Memory B cell (primary cell): ENCODE measurements at regions not wholly inside any gene's neighbourhood (a gene's known extent, or its start where the extent isn't known, plus 50 kb on each side); places are given as distances from the start of the nearest gene placed in this dataset.

ENCODE experiments used
- ATAC-seq: fragments of 150-1000 bp; cut with Tn5 transposase; 2 replicates; pipeline ENCODE4 v1.10.0; 2021; ENCODE audit warnings: low read depth, mild to moderate bottlenecking, moderate library complexity
- DNase-seq, 2 donors: peaks; one replicate each; pipeline ENCODE4 v3.0.0; 2022; ENCODE audit warnings: low spot score in 2 of 2
- H3K27ac Mint-ChIP-seq: one replicate; pipeline ENCODE4 v1.8.0; 2022; ENCODE audit warnings: mild to moderate bottlenecking, moderate library complexity, mixed read lengths
- H3K27me3 Mint-ChIP-seq: one replicate; pipeline ENCODE4 v1.8.0; 2022; ENCODE audit warnings: mixed read lengths
- H3K36me3 Mint-ChIP-seq: one replicate; pipeline ENCODE4 v1.8.0; 2022; ENCODE audit warnings: mild to moderate bottlenecking, mixed read lengths
- H3K4me1 Mint-ChIP-seq: one replicate; pipeline ENCODE4 v1.8.0; 2022; ENCODE audit warnings: mixed read lengths
- H3K4me3 Mint-ChIP-seq: one replicate; pipeline ENCODE4 v1.8.0; 2022; ENCODE audit warnings: mild to moderate bottlenecking, moderate library complexity, mixed read lengths
- H3K9me3 Mint-ChIP-seq: one replicate; pipeline ENCODE4 v1.8.0; 2022; ENCODE audit warnings: mixed read lengths

- Mint-ChIP-seq H3K36me3 (no peaks in the 10 kb centered on the region), H3K9me3 (no peaks in the 10 kb centered on the region), H3K27me3 (peaks cover 4% of the 10 kb centered on the region), H3K27ac (no peak overlapping the region), H3K4me1 (no peaks in the 10 kb centered on the region), H3K4me3 (no peak overlapping the region)
- ATAC-seq = no peak
- no peak for DNase-seq
Observed at GRCh38 chr1:209429611-209430010, 153.9 kb upstream of the CAMK1G start.

GRCh38 chr1:209430107-209430506 lies 153.4 kb upstream of the CAMK1G start:
- Mint-ChIP-seq H3K9me3 (no peaks in the 10 kb centered on the region), H3K27me3 (peaks cover 4% of the 10 kb centered on the region)

GRCh38 chr1:209430821-209431259 lies 152.7 kb upstream of the CAMK1G start:
- no peaks in the 10 kb centered on the region for H3K36me3 Mint-ChIP-seq
- H3K27ac Mint-ChIP-seq = no peak overlapping the region
- DNase-seq (no peak), ATAC-seq (no peak)
- no peaks in the 10 kb centered on the region for H3K4me1 Mint-ChIP-seq
- H3K27me3 Mint-ChIP-seq = peaks cover 4% of the 10 kb centered on the region
- H3K9me3 Mint-ChIP-seq = no peaks in the 10 kb centered on the region
- no peak overlapping the region for H3K4me3 Mint-ChIP-seq

More at GRCh38 chr1:209430107-209430506, 153.4 kb upstream of the CAMK1G start:
- no peak for ATAC-seq
- Mint-ChIP-seq H3K27ac (no peak overlapping the region), H3K4me1 (no peaks in the 10 kb centered on the region), H3K36me3 (no peaks in the 10 kb centered on the region), H3K4me3 (no peak overlapping the region)
- no peak for DNase-seq

GRCh38 chr1:209431402-209431801 lies 152.1 kb upstream of the CAMK1G start:
- Mint-ChIP-seq H3K27ac (no peak overlapping the region), H3K4me1 (no peaks in the 10 kb centered on the region), H3K4me3 (no peak overlapping the region), H3K27me3 (peaks cover 4% of the 10 kb centered on the region), H3K9me3 (no peaks in the 10 kb centered on the region), H3K36me3 (no peaks in the 10 kb centered on the region)
- DNase-seq (no peak), ATAC-seq (no peak)

- peaks cover 4% of the 10 kb centered on the region for H3K27me3 Mint-ChIP-seq
- no peak for ATAC-seq
Observed at GRCh38 chr1:209431813-209432442, 151.6 kb upstream of the CAMK1G start.

GRCh38 chr1:209432443-209432825 lies 151.1 kb upstream of the CAMK1G start:
- Mint-ChIP-seq H3K4me3 (no peak overlapping the region), H3K36me3 (no peaks in the 10 kb centered on the region), H3K4me1 (no peaks in the 10 kb centered on the region), H3K27me3 (peaks cover 4% of the 10 kb centered on the region), H3K9me3 (no peaks in the 10 kb centered on the region), H3K27ac (no peak overlapping the region)
- DNase-seq (no peak), ATAC-seq (no peak)

More at GRCh38 chr1:209431813-209432442, 151.6 kb upstream of the CAMK1G start:
- H3K27ac Mint-ChIP-seq = no peak overlapping the region
- H3K4me3 Mint-ChIP-seq = no peak overlapping the region
- no peaks in the 10 kb centered on the region for H3K9me3 Mint-ChIP-seq
- no peak for DNase-seq
- no peaks in the 10 kb centered on the region for H3K36me3 Mint-ChIP-seq
- H3K4me1 Mint-ChIP-seq = no peaks in the 10 kb centered on the region

- Mint-ChIP-seq H3K27ac (no peak overlapping the region), H3K4me1 (no peaks in the 10 kb centered on the region), H3K4me3 (no peak overlapping the region), H3K9me3 (no peaks in the 10 kb centered on the region), H3K36me3 (no peaks in the 10 kb centered on the region), H3K27me3 (peaks cover 4% of the 10 kb centered on the region)
- DNase-seq = no peak
- ATAC-seq = no peak
Observed at GRCh38 chr1:209433649-209434031, 149.9 kb upstream of the CAMK1G start.

GRCh38 chr1:209434066-209434465 lies 149.4 kb upstream of the CAMK1G start:
- Mint-ChIP-seq H3K27ac (no peak overlapping the region), H3K4me3 (no peak overlapping the region), H3K4me1 (no peaks in the 10 kb centered on the region), H3K36me3 (no peaks in the 10 kb centered on the region), H3K27me3 (peaks cover 4% of the 10 kb centered on the region), H3K9me3 (no peaks in the 10 kb centered on the region)
- ATAC-seq (no peak), DNase-seq (no peak)

GRCh38 chr1:209434631-209435217 lies 148.8 kb upstream of the CAMK1G start:
- H3K27ac Mint-ChIP-seq = no peak overlapping the region
- H3K4me1 Mint-ChIP-seq = no peaks in the 10 kb centered on the region
- H3K4me3 Mint-ChIP-seq = no peak overlapping the region

GRCh38 chr1:209435654-209436566 lies 147.6 kb upstream of the CAMK1G start:
- H3K27ac Mint-ChIP-seq = no peak overlapping the region
- peaks cover 4% of the 10 kb centered on the region for H3K9me3 Mint-ChIP-seq
- H3K4me3 Mint-ChIP-seq = no peak overlapping the region
- DNase-seq (no peak), ATAC-seq (no peak)
- H3K36me3 Mint-ChIP-seq = peaks cover 2% of the 10 kb centered on the region
- peaks cover 7% of the 10 kb centered on the region for H3K27me3 Mint-ChIP-seq
- H3K4me1 Mint-ChIP-seq = no peaks in the 10 kb centered on the region

More at GRCh38 chr1:209434631-209435217, 148.8 kb upstream of the CAMK1G start:
- peaks cover 4% of the 10 kb centered on the region for H3K27me3 Mint-ChIP-seq
- no peaks in the 10 kb centered on the region for H3K36me3 Mint-ChIP-seq
- DNase-seq (no peak), ATAC-seq (no peak)
- no peaks in the 10 kb centered on the region for H3K9me3 Mint-ChIP-seq

- no peak for ATAC-seq
- no peak for DNase-seq
- Mint-ChIP-seq H3K4me3 (no peak overlapping the region), H3K4me1 (no peaks in the 10 kb centered on the region), H3K36me3 (peaks cover 2% of the 10 kb centered on the region), H3K27ac (no peak overlapping the region), H3K9me3 (peaks cover 4% of the 10 kb centered on the region), H3K27me3 (peaks cover 7% of the 10 kb centered on the region)
Observed at GRCh38 chr1:209439828-209440227, 143.7 kb upstream of the CAMK1G start.

- Mint-ChIP-seq H3K36me3 (peaks cover 2% of the 10 kb centered on the region), H3K9me3 (peaks cover 4% of the 10 kb centered on the region), H3K4me1 (no peaks in the 10 kb centered on the region), H3K27ac (no peak overlapping the region), H3K27me3 (peaks cover 4% of the 10 kb centered on the region), H3K4me3 (no peak overlapping the region)
- ATAC-seq (no peak), DNase-seq (no peak)
Observed at GRCh38 chr1:209443361-209443931, 140.1 kb upstream of the CAMK1G start.

GRCh38 chr1:209443975-209444651 lies 139.4 kb upstream of the CAMK1G start:
- Mint-ChIP-seq H3K27ac (no peak overlapping the region), H3K4me3 (no peak overlapping the region), H3K36me3 (peaks cover 2% of the 10 kb centered on the region), H3K4me1 (no peaks in the 10 kb centered on the region), H3K27me3 (peaks cover 4% of the 10 kb centered on the region), H3K9me3 (peaks cover 4% of the 10 kb centered on the region)
- ATAC-seq = no peak
- DNase-seq = no peak
